ENCODE measurements at regions not wholly inside any gene's neighbourhood (a gene's known extent, or its start where the extent isn't known, plus 50 kb on each side); places are given as distances from the start of the nearest gene placed in this dataset.

DNA sequence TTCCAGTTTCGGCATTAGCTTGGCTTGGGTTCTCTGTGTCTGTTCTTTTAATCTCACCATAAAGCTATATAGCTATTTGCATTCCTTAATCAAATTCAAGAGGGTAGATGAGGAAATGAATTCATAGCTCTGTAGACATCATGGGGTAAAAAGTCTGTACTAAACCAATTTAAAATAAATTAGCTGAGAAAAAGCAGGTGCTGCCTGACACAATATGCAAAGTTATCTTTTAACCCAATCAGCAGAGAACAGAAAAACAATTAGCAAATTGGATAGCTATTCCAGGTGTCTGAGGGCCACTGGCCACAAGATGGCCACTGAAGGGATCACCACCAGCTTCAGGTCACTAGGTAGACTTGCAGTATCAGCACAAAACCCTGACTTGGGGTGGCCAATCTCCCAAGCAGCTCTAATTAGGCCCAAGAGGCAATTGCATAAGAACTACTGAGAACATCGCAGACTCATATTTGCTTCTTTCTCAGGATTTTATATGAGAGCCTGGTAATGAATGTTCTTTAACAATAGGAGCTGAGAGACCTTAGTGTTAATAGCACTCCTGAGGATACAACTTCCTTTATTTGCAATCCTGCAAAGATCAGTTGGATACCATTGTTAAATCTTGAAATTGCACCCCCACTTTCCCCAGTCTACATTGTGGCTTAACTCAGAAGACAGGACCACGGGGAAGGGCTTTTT lies 494.3 kb downstream of the PDCD6IP start:
- Mint-ChIP-seq H3K4me3 (no peak overlapping the region), H3K27me3 (no peaks in the 10 kb centered on the region), H3K9me3 (no peaks in the 10 kb centered on the region), H3K27ac (no peak overlapping the region), H3K36me3 (ENCODE audit: low read depth) (no peaks in the 10 kb centered on the region), H3K4me1 (no peaks in the 10 kb centered on the region)
- ChIA-PET CTCF (no interaction called here), POLR2A (no interaction called here)
- intact Hi-C loops (cut with micrococcal nuclease) = no loop called here
- DNase-seq (no peak), ATAC-seq (ENCODE audit: low read depth) (no peak)
- TF ChIP-seq, protein P1, sequence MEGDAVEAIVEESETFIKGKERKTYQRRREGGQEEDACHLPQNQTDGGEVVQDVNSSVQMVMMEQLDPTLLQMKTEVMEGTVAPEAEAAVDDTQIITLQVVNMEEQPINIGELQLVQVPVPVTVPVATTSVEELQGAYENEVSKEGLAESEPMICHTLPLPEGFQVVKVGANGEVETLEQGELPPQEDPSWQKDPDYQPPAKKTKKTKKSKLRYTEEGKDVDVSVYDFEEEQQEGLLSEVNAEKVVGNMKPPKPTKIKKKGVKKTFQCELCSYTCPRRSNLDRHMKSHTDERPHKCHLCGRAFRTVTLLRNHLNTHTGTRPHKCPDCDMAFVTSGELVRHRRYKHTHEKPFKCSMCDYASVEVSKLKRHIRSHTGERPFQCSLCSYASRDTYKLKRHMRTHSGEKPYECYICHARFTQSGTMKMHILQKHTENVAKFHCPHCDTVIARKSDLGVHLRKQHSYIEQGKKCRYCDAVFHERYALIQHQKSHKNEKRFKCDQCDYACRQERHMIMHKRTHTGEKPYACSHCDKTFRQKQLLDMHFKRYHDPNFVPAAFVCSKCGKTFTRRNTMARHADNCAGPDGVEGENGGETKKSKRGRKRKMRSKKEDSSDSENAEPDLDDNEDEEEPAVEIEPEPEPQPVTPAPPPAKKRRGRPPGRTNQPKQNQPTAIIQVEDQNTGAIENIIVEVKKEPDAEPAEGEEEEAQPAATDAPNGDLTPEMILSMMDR (IDR thresholded peaks at IDR 0.05) = no peak

DNA sequence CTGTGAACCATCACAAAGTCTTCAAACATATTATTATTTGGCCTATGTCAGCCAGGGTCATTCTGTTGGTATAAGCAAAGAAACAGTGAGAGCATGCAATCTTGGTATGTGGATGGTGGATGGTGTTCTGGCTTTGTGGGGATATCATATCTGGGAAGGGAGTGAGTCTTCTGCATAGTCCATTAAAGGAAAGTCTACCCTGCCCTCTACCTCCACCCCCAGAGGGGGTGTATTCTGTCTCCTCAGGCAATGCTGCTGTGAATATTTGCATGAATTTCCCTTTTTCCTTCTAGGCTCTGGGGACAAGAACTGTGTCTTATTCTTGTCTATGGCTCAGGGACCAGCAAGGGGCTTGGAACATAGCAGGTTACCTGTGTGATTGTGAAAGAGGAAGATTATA lies 495.8 kb downstream of the PDCD6IP start:
- no peak for ATAC-seq (ENCODE audit: low read depth)
- TF ChIP-seq, protein P1 (IDR thresholded peaks at IDR 0.05) = no peak
- H3K9me3 Mint-ChIP-seq = no peaks in the 10 kb centered on the region
- no peaks in the 10 kb centered on the region for H3K4me1 Mint-ChIP-seq
- ChIA-PET CTCF (no interaction called here), POLR2A (no interaction called here)
- H3K4me3 Mint-ChIP-seq = no peak overlapping the region
- H3K36me3 Mint-ChIP-seq (ENCODE audit: low read depth) = no peaks in the 10 kb centered on the region
- H3K27me3 Mint-ChIP-seq = no peaks in the 10 kb centered on the region
- intact Hi-C loops (cut with micrococcal nuclease) = no loop called here
- no peak overlapping the region for H3K27ac Mint-ChIP-seq
- DNase-seq = no peak

DNA sequence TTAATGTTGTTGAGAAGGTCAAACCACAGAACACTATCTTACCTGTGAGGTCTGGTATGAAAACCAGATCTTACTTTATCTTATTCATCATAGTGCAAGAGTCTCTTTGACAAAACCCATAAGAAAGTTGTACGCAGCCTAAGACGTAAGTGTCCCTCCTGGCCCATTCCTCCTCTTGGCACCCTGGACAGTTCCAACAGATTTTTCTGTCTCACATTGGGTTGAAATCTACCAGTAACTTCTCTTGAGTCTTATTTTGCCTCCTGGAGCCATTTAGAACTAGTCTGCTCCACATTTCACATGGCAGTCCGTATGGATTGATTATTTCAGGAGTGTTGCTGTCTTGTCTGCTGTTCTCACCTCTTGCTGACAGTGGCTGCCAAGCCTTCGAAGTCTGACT lies 498.4 kb downstream of the PDCD6IP start:
- ATAC-seq (ENCODE audit: low read depth) (no peak), DNase-seq (no peak)
- Mint-ChIP-seq H3K27ac (no peak overlapping the region), H3K9me3 (no peaks in the 10 kb centered on the region), H3K36me3 (ENCODE audit: low read depth) (no peaks in the 10 kb centered on the region), H3K27me3 (no peaks in the 10 kb centered on the region), H3K4me3 (no peak overlapping the region), H3K4me1 (no peaks in the 10 kb centered on the region)
- intact Hi-C loops (cut with micrococcal nuclease) = no loop called here
- POLR2A ChIA-PET = no interaction called here
- CTCF ChIA-PET = no interaction called here
- TF ChIP-seq, protein P1 (IDR thresholded peaks at IDR 0.05) = no peak

DNA sequence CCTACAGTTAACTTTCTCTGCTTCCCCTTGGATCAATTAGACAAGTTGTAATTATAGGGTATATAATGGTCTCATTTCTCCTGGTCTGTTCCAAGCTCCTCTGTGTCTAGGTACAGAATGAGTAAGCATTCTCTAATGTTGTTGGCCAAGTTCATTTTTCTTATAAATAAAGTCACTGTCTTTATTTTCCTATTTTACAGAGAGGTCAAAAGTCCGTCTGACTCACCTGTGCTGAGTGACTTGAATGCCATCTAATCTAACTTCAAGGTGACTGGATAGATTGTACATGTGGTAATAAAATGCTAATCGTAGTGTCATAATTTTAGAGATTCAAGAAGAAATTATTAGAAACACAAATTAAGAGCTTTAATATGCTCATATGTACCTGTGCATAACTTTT lies 500.2 kb downstream of the PDCD6IP start:
- Mint-ChIP-seq H3K9me3 (no peaks in the 10 kb centered on the region), H3K4me3 (no peak overlapping the region), H3K27ac (no peak overlapping the region), H3K4me1 (no peaks in the 10 kb centered on the region), H3K36me3 (ENCODE audit: low read depth) (no peaks in the 10 kb centered on the region), H3K27me3 (peaks cover 2% of the 10 kb centered on the region)
- intact Hi-C loops (cut with micrococcal nuclease) = no loop called here
- ChIA-PET POLR2A (no interaction called here), CTCF (no interaction called here)
- DNase-seq (no peak), ATAC-seq (ENCODE audit: low read depth) (no peak)
- TF ChIP-seq, protein P1 (IDR thresholded peaks at IDR 0.05) = no peak

DNA sequence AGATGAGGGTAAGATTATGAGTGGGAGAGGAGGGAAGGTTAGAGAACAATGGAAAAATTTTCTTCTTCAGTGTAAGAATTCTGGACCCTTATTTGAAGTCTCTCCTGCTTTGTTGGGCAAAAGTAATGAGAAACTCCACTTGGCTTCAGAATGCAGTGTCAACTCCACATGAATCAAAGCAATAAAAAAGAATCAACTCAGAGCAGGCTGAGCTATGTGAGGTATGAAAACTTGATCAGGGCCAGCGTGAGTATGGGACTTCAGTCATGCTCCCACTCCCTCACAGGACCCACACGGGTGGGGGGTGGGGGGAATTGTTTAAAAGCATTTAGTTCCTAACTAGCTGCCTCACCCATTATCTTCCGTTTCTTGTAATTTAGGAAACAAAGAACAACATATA lies 502.2 kb downstream of the PDCD6IP start:
- H3K36me3 Mint-ChIP-seq (ENCODE audit: low read depth) = peaks cover 1% of the 10 kb centered on the region
- peaks cover 1% of the 10 kb centered on the region for H3K9me3 Mint-ChIP-seq
- TF ChIP-seq, protein P1 (IDR thresholded peaks at IDR 0.05) = no peak
- POLR2A ChIA-PET = no interaction called here
- DNase-seq = no peak
- H3K27ac Mint-ChIP-seq = no peak overlapping the region
- ATAC-seq (ENCODE audit: low read depth) = no peak
- peaks cover 3% of the 10 kb centered on the region for H3K4me1 Mint-ChIP-seq
- peaks cover 2% of the 10 kb centered on the region for H3K27me3 Mint-ChIP-seq
- CTCF ChIA-PET = no interaction called here
- intact Hi-C loops (cut with micrococcal nuclease) = no loop called here
- H3K4me3 Mint-ChIP-seq = no peak overlapping the region

Data from activated B cell treated with CpG ODN at 0.5 μM for 24 hours (primary cell).